PC-9 (cell line): ENCODE measurements at regions not wholly inside any gene's neighbourhood (a gene's known extent, or its start where the extent isn't known, plus 50 kb on each side); places are given as distances from the start of the nearest gene placed in this dataset.

Source experiments
- BruUV-seq: library from RNA; stranded (reverse); fragments of 400-500 nt; replicated peaks from 2 replicates; lab custom pipeline; 2021; lab: Mats Ljungman, UMichigan
- CTCF ChIA-PET: fragments of 300-600 bp; sonication (Branson Sonifier 250); formaldehyde crosslinking; loops from one replicate; lab custom pipeline; 2022; ENCODE audit warnings: antibody characterized with exemption; lab: Charles Lee
- POLR2A ChIA-PET: fragments of 300-600 bp; sonication (Branson Sonifier 250); formaldehyde crosslinking; loops from one replicate; lab custom pipeline; 2022; ENCODE audit warnings: antibody characterized with exemption; ENCODE audit not compliant: unreplicated experiment; lab: Charles Lee
- DNase-seq, 2 experiments: peaks; one replicate each; pipeline versions ENCODE4 v3.0.0 to v3.0.0-alpha.2; 2015 to 2022; ENCODE audit warnings: mixed read lengths in 1 of 2
- H2AFZ ChIP-seq: fragments of 200-600 bp; sonication (generic); 2 replicates; pipeline ENCODE4 v1.8.1; 2017; ENCODE audit warnings: antibody characterized with exemption
- H3F3A ChIP-seq: fragments of 200-600 bp; sonication (generic); 2 replicates; pipeline ENCODE4 v1.8.1; 2017; ENCODE audit warnings: antibody characterized with exemption, mild to moderate bottlenecking, low read depth; ENCODE audit not compliant: insufficient read depth
- H3K27ac ChIP-seq: fragments of 200-600 bp; sonication (generic); 2 replicates; pipeline ENCODE4 v1.6.1; 2016; ENCODE audit warnings: mixed run types
- H3K27me3 ChIP-seq: fragments of 200-600 bp; sonication (generic); 2 replicates; pipeline ENCODE4 v1.6.1; 2016; ENCODE audit warnings: low read depth, mixed run types; ENCODE audit not compliant: insufficient read depth
- H3K36me3 ChIP-seq: fragments of 200-600 bp; sonication (generic); 2 replicates; pipeline ENCODE4 v1.6.1; 2016; ENCODE audit warnings: low read depth, mixed run types
- H3K4me1 ChIP-seq: fragments of 200-600 bp; sonication (generic); replicated peaks from 2 replicates; pipeline ENCODE4 v1.6.1; 2016; ENCODE audit warnings: mixed run types; ENCODE audit not compliant: insufficient read depth
- H3K4me2 ChIP-seq: fragments of 200-600 bp; sonication (generic); 2 replicates; pipeline ENCODE4 v1.6.1; 2017; ENCODE audit warnings: mixed run types
- H3K4me3 ChIP-seq: fragments of 200-600 bp; sonication (generic); 2 replicates; pipeline ENCODE4 v1.6.1; 2016; ENCODE audit warnings: mixed run types
- H3K79me2 ChIP-seq: fragments of 200-600 bp; sonication (generic); 2 replicates; pipeline ENCODE4 v1.6.1; 2017; ENCODE audit warnings: low read depth, mixed run types
- H3K9me2 ChIP-seq: fragments of 200-600 bp; sonication (generic); 2 replicates; pipeline ENCODE4 v1.8.1; 2017; ENCODE audit warnings: mild to moderate bottlenecking; ENCODE audit not compliant: insufficient read depth
- H3K9me3 ChIP-seq: fragments of 200-600 bp; sonication (generic); 2 replicates; pipeline ENCODE4 v1.8.1; 2016; ENCODE audit warnings: low read depth; ENCODE audit not compliant: insufficient read depth
- H4K20me1 ChIP-seq: fragments of 200-600 bp; sonication (generic); 2 replicates; pipeline ENCODE4 v1.8.1; 2017; ENCODE audit not compliant: insufficient read depth
- EZH2 ChIP-seq: fragments of 200-600 bp; sonication (generic); IDR thresholded peaks from 2 replicates; pipeline ENCODE4 v1.8.0; 2017; ENCODE audit warnings: antibody characterized with exemption, low read depth
- intact Hi-C: fragments of 100-400 bp; cut with micrococcal nuclease; formaldehyde crosslinking; loops from one replicate; pipeline ENCODE4 v1.10.0; 2022; ENCODE audit not compliant: unreplicated experiment
- TF ChIP-seq, protein P1 (sequence below): fragments of 200-600 bp; sonication (generic); conservative IDR thresholded peaks from 2 replicates; pipeline ENCODE4 v1.6.1; 2017; ENCODE audit warnings: mixed run types, antibody characterized with exemption, mild to moderate bottlenecking, moderate library complexity

- no peaks in the 10 kb centered on the region for H3K9me2 ChIP-seq
- POLR2A ChIA-PET = interaction anchor here (0.5 kb wide), 1 partner anchor 70 kb away, joined by 3 read pairs; no protein-coding TSS in a partner anchor
- peaks cover 28% of the 10 kb centered on the region for H3K4me1 ChIP-seq
- H3K27me3 ChIP-seq = no peaks in the 10 kb centered on the region
- H3K36me3 ChIP-seq = no peaks in the 10 kb centered on the region
- H3K4me3 ChIP-seq = no peak overlapping the region
- no TSS peak for BruUV-seq
- H4K20me1 ChIP-seq = no peaks in the 10 kb centered on the region
- DNase-seq = peak in 1 of 2 experiments; percentile 51
- TF ChIP-seq, protein P1, sequence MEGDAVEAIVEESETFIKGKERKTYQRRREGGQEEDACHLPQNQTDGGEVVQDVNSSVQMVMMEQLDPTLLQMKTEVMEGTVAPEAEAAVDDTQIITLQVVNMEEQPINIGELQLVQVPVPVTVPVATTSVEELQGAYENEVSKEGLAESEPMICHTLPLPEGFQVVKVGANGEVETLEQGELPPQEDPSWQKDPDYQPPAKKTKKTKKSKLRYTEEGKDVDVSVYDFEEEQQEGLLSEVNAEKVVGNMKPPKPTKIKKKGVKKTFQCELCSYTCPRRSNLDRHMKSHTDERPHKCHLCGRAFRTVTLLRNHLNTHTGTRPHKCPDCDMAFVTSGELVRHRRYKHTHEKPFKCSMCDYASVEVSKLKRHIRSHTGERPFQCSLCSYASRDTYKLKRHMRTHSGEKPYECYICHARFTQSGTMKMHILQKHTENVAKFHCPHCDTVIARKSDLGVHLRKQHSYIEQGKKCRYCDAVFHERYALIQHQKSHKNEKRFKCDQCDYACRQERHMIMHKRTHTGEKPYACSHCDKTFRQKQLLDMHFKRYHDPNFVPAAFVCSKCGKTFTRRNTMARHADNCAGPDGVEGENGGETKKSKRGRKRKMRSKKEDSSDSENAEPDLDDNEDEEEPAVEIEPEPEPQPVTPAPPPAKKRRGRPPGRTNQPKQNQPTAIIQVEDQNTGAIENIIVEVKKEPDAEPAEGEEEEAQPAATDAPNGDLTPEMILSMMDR = no peak
- no peak for TF ChIP-seq EZH2
- CTCF ChIA-PET = interaction anchor here (1.5 kb wide), 1 partner anchor 14 kb away, joined by 5 read pairs; no protein-coding TSS in a partner anchor
- H3F3A ChIP-seq = peaks cover 11% of the 10 kb centered on the region
- intact Hi-C loops = no loop called here
- no peak overlapping the region for H3K4me2 ChIP-seq
- H3K79me2 ChIP-seq = no peaks in the 10 kb centered on the region
- H3K9me3 ChIP-seq = no peaks in the 10 kb centered on the region
- peak overlapping the region; percentile 52 for H3K27ac ChIP-seq
- H2AFZ ChIP-seq = peak overlapping the region; percentile 43; the same call in 1 of the 2 replicates
Measured at GRCh38 chr5:39638813-39639212, 214.0 kb upstream of the DAB2 start.

DNA sequence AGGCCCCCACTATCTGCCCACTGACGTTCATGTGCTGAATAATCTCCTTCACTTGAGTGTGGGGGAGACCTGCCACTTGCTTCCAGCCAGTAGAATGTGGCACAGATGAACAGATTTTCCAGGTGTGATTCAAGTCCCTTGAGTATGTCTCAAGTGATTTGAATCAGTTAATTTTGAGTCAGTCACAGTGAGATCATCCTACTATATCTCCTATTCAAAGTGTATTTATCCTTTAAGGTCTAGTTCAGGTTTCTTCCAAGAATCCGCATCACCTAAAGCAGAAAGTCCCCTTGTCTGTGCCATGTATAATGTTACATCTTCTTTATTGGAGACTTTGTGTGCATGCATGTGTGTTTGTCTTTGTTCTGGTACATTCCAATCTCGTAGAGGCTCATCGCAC, 208.3 kb upstream of the DAB2 start:
- H3K79me2 ChIP-seq = no peaks in the 10 kb centered on the region
- H3K9me3 ChIP-seq = 0 out of 2 replicates have a peak, but pooled peaks cover 4% of the 10 kb centered on the region
- H3K36me3 ChIP-seq = no peaks in the 10 kb centered on the region
- CTCF ChIA-PET = no interaction called here
- H2AFZ ChIP-seq = no peak overlapping the region
- POLR2A ChIA-PET = no interaction called here
- peaks cover 5% of the 10 kb centered on the region; the same call in 1 of the 2 replicates for H3K4me1 ChIP-seq
- intact Hi-C loops = no loop called here
- H3K27ac ChIP-seq = no peak overlapping the region
- BruUV-seq = no TSS peak
- H3K4me3 ChIP-seq = no peak overlapping the region
- H4K20me1 ChIP-seq = no peaks in the 10 kb centered on the region
- no peak overlapping the region for H3K4me2 ChIP-seq
- H3K27me3 ChIP-seq = no peaks in the 10 kb centered on the region
- no peak for TF ChIP-seq EZH2
- TF ChIP-seq, protein P1 = no peak
- H3K9me2 ChIP-seq = no peaks in the 10 kb centered on the region
- H3F3A ChIP-seq = no peaks in the 10 kb centered on the region
- no peak for DNase-seq

DNA sequence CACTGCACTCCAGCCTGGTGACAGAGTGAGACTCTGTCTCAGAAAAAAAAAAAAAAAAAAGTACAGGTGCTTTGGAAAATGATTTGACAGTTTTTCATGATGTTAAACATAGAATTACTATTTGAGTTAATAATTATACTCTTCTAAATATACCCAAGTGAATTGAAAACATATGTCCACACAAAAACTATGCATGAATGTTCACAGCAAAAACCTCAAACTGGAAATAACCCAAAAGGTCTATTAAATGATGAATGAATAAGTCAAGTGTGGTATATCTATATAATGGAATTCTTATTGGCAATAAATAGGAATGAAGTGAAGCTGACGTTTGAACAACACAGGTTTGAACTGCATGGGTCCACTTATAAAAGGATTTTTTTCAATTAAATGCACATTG, 207.2 kb upstream of the DAB2 start:
- no peaks in the 10 kb centered on the region for H3K9me2 ChIP-seq
- H3K4me2 ChIP-seq = no peak overlapping the region
- POLR2A ChIA-PET = no interaction called here
- BruUV-seq = no TSS peak
- H2AFZ ChIP-seq = no peak overlapping the region
- H3K9me3 ChIP-seq = peaks cover 4% of the 10 kb centered on the region; the same call in 1 of the 2 replicates
- H3K79me2 ChIP-seq = no peaks in the 10 kb centered on the region
- no peaks in the 10 kb centered on the region for H3F3A ChIP-seq
- intact Hi-C loops = no loop called here
- no peaks in the 10 kb centered on the region for H4K20me1 ChIP-seq
- no peak overlapping the region for H3K27ac ChIP-seq
- no peak overlapping the region for H3K4me3 ChIP-seq
- no peak for DNase-seq
- H3K27me3 ChIP-seq = no peaks in the 10 kb centered on the region
- CTCF ChIA-PET = no interaction called here
- TF ChIP-seq, protein P1 = no peak
- TF ChIP-seq EZH2 = no peak
- no peaks in the 10 kb centered on the region for H3K36me3 ChIP-seq
- H3K4me1 ChIP-seq = no peaks in the 10 kb centered on the region
